WTC11 (cell line): ENCODE measurements at regions not wholly inside any gene's neighbourhood (a gene's known extent, or its start where the extent isn't known, plus 50 kb on each side); places are given as distances from the start of the nearest gene placed in this dataset.

Experiments
- ATAC-seq: fragments of 200-7000 bp; cut with Tn5 transposase; 2 replicates; pipeline ENCODE4 v1.10.0; 2021; ENCODE audit warnings: mild to moderate bottlenecking, moderate library complexity
- CTCF ChIA-PET: fragments of 300-600 bp; sonication (Branson Sonifier 250); formaldehyde crosslinking; loops from one replicate; lab custom pipeline; 2021; ENCODE audit warnings: antibody characterized with exemption; lab: Charles Lee
- POLR2A ChIA-PET: fragments of 350-600 bp; sonication (Branson Sonifier 250); formaldehyde crosslinking; loops from one replicate; lab custom pipeline; 2021; ENCODE audit warnings: antibody characterized with exemption; lab: Charles Lee
- DNase-seq: peaks from one replicate; pipeline ENCODE4 v3.0.0; 2021; ENCODE audit warnings: low spot score
- H3K27ac Mint-ChIP-seq: 2 replicates; pipeline ENCODE4 v1.8.0; 2021; ENCODE audit warnings: mixed read lengths
- H3K27me3 Mint-ChIP-seq: 2 replicates; pipeline ENCODE4 v1.8.0; 2021; ENCODE audit warnings: low read depth, mild to moderate bottlenecking, moderate library complexity, mixed read lengths
- H3K36me3 Mint-ChIP-seq: 2 replicates; pipeline ENCODE4 v1.8.0; 2021; ENCODE audit warnings: mixed read lengths
- H3K4me1 Mint-ChIP-seq: 2 replicates; pipeline ENCODE4 v1.8.0; 2022; ENCODE audit warnings: mixed read lengths
- H3K4me3 Mint-ChIP-seq: 2 replicates; pipeline ENCODE4 v1.8.0; 2021; ENCODE audit warnings: mild to moderate bottlenecking, moderate library complexity, mixed read lengths
- H3K9me3 Mint-ChIP-seq: 2 replicates; pipeline ENCODE4 v1.8.0; 2021; ENCODE audit warnings: mixed read lengths
- ATF3 ChIP-seq: sonication (generic); formaldehyde crosslinking; conservative IDR thresholded peaks from 2 replicates; pipeline ENCODE4 v1.8.1; 2022; ENCODE audit warnings: mild to moderate bottlenecking, missing genetic modification reagents
- CBFB ChIP-seq: sonication (generic); formaldehyde crosslinking; IDR thresholded peaks from 2 replicates; pipeline ENCODE4 v1.8.1; 2022; ENCODE audit warnings: mild to moderate bottlenecking, low read depth, missing genetic modification reagents
- E2F1 ChIP-seq: sonication (generic); formaldehyde crosslinking; IDR thresholded peaks from 2 replicates; pipeline ENCODE4 v1.8.0; 2022; ENCODE audit warnings: mild to moderate bottlenecking, missing genetic modification reagents
- EMX1 ChIP-seq: fragments of 250-450 bp; sonication (Bioruptor Pico); IDR thresholded peaks from 2 replicates; pipeline ENCODE4 v1.8.0; 2021; ENCODE audit warnings: mild to moderate bottlenecking
- FOXJ3 ChIP-seq: sonication (generic); formaldehyde crosslinking; IDR thresholded peaks from 2 replicates; pipeline ENCODE4 v1.9.0; 2021; ENCODE audit warnings: missing genetic modification reagents, mild to moderate bottlenecking, borderline replicate concordance
- FOXP1 ChIP-seq: sonication (generic); formaldehyde crosslinking; IDR thresholded peaks from 2 replicates; pipeline ENCODE4 v1.8.0; 2022; ENCODE audit warnings: missing genetic modification reagents, mild to moderate bottlenecking, moderate library complexity, borderline replicate concordance
- HMGXB4 ChIP-seq: sonication (generic); formaldehyde crosslinking; IDR thresholded peaks from 2 replicates; pipeline ENCODE4 v1.8.1; 2023; ENCODE audit warnings: mild to moderate bottlenecking, moderate library complexity, missing genetic modification reagents
- IRF2 ChIP-seq: sonication (generic); formaldehyde crosslinking; IDR thresholded peaks from 2 replicates; pipeline ENCODE4 v1.8.0; 2022; ENCODE audit warnings: low read depth, missing genetic modification reagents, borderline replicate concordance
- MXD4 ChIP-seq: fragments of 250-450 bp; sonication (Bioruptor Pico); IDR thresholded peaks from 2 replicates; pipeline ENCODE4 v1.8.0; 2021; ENCODE audit warnings: mild to moderate bottlenecking, moderate library complexity, borderline replicate concordance
- NFATC4 ChIP-seq: fragments of 250-450 bp; sonication (Bioruptor Pico); IDR thresholded peaks from 2 replicates; pipeline ENCODE4 v1.9.0; 2021; ENCODE audit warnings: mild to moderate bottlenecking
- NR1H2 ChIP-seq: sonication (generic); formaldehyde crosslinking; IDR thresholded peaks from 2 replicates; pipeline ENCODE4 v1.9.0; 2021; ENCODE audit warnings: mild to moderate bottlenecking, moderate library complexity, missing genetic modification reagents
- PRRX2 ChIP-seq: fragments of 250-450 bp; sonication (Bioruptor Pico); IDR thresholded peaks from 2 replicates; pipeline ENCODE4 v1.8.0; 2021; ENCODE audit warnings: mild to moderate bottlenecking
- TEAD4 ChIP-seq: sonication (generic); formaldehyde crosslinking; IDR thresholded peaks from 2 replicates; pipeline ENCODE4 v1.8.0; 2022; ENCODE audit warnings: mild to moderate bottlenecking, missing genetic modification reagents
- ZNF121 ChIP-seq: sonication (generic); formaldehyde crosslinking; IDR thresholded peaks from 2 replicates; pipeline ENCODE4 v1.8.0; 2023; ENCODE audit warnings: missing genetic modification reagents
- ZNF219 ChIP-seq: sonication (generic); formaldehyde crosslinking; IDR thresholded peaks from 2 replicates; pipeline ENCODE4 v1.8.0; 2023; ENCODE audit warnings: missing genetic modification reagents, mild to moderate bottlenecking, borderline replicate concordance
- ZNF671 ChIP-seq: fragments of 250-450 bp; sonication (Bioruptor Pico); IDR thresholded peaks from 2 replicates; pipeline ENCODE4 v1.8.0; 2021; ENCODE audit warnings: mild to moderate bottlenecking
- ZSCAN18 ChIP-seq: fragments of 250-450 bp; sonication (Bioruptor Pico); IDR thresholded peaks from 2 replicates; pipeline ENCODE4 v2.1.2; 2022; ENCODE audit warnings: mild to moderate bottlenecking, moderate library complexity
- TF ChIP-seq, protein P1 (sequence below): fragments of 250-450 bp; sonication (Bioruptor Pico); IDR thresholded peaks from 2 replicates; pipeline ENCODE4 v1.9.0; 2021; ENCODE audit warnings: moderate library complexity, mild to moderate bottlenecking, inconsistent platforms, borderline replicate concordance
- TF ChIP-seq, protein P2 (sequence below): sonication (generic); formaldehyde crosslinking; IDR thresholded peaks from 2 replicates; pipeline ENCODE4 v1.8.0; 2023; ENCODE audit warnings: mild to moderate bottlenecking, missing genetic modification reagents
- TF ChIP-seq, protein P3 (sequence below): sonication (generic); formaldehyde crosslinking; IDR thresholded peaks from 2 replicates; pipeline ENCODE4 v1.8.1; 2023; ENCODE audit warnings: mild to moderate bottlenecking, missing genetic modification reagents, moderate library complexity
- TF ChIP-seq, protein P4 (sequence below): fragments of 250-450 bp; sonication (Bioruptor Pico); IDR thresholded peaks from 2 replicates; pipeline ENCODE4 v1.9.0; 2021; ENCODE audit warnings: mild to moderate bottlenecking

DNA sequence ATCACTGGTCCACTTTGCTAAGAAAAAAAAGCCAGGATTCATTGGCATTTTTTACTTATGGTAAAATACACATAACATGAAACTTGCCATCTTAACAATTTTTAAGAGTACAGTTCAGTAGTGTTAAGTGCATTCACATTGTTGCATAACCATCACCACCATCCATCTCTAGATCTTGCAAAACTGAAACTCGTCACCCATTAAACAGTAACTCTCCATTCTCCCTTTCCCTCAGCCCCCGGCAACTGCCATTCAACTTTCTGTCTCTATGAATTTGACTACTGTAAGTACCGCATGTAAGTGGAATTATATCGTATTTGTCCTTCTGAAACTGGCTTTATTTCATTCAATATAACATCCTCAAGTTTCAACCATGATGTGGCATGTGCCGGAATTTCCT, 56.3 kb upstream of the LNX1 start (continued):
- TF ChIP-seq FOXP1 (no peak), MXD4 (CRISPR knock-in tag) (no peak), NR1H2 (CRISPR knock-in tag) (no peak), CBFB (no peak), HMGXB4 (CRISPR knock-in tag) (no peak), FOXJ3 (no peak), E2F1 (CRISPR knock-in tag) (no peak)
- TF ChIP-seq, protein P1, sequence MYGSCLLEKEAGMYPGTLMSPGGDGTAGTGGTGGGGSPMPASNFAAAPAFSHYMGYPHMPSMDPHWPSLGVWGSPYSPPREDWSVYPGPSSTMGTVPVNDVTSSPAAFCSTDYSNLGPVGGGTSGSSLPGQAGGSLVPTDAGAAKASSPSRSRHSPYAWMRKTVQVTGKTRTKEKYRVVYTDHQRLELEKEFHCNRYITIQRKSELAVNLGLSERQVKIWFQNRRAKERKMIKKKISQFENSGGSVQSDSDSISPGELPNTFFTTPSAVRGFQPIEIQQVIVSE (CRISPR knock-in tag): no peak
- TF ChIP-seq, protein P2, sequence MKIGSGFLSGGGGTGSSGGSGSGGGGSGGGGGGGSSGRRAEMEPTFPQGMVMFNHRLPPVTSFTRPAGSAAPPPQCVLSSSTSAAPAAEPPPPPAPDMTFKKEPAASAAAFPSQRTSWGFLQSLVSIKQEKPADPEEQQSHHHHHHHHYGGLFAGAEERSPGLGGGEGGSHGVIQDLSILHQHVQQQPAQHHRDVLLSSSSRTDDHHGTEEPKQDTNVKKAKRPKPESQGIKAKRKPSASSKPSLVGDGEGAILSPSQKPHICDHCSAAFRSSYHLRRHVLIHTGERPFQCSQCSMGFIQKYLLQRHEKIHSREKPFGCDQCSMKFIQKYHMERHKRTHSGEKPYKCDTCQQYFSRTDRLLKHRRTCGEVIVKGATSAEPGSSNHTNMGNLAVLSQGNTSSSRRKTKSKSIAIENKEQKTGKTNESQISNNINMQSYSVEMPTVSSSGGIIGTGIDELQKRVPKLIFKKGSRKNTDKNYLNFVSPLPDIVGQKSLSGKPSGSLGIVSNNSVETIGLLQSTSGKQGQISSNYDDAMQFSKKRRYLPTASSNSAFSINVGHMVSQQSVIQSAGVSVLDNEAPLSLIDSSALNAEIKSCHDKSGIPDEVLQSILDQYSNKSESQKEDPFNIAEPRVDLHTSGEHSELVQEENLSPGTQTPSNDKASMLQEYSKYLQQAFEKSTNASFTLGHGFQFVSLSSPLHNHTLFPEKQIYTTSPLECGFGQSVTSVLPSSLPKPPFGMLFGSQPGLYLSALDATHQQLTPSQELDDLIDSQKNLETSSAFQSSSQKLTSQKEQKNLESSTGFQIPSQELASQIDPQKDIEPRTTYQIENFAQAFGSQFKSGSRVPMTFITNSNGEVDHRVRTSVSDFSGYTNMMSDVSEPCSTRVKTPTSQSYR: no peak

DNA sequence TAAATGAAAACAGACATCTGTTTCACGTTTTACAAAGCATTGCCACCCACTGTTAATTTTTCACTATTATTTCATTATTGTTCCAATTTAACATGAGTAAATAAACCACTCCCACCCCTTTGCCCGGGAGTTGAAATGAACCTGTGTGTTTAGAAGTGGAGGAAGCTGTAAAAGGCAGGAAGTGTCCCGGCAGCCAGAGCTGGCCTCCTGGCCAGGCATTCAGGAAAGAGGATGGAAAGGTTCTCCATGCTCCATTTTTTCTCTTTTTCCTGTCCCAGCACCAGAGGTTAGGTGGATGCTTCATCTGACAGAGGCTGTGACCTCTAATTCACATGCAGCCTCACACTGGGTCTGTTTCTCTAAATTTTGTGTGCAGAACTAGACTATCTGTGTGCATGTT, 55.5 kb upstream of the LNX1 start:
- ChIA-PET POLR2A (no interaction called here), CTCF (no interaction called here)
- no peak overlapping the region for H3K4me3 Mint-ChIP-seq
- H3K9me3 Mint-ChIP-seq: peaks cover 4% of the 10 kb centered on the region; the same call in 1 of the 2 replicates
- DNase-seq (no peak), ATAC-seq (no peak)
- H3K4me1 Mint-ChIP-seq: peaks cover 8% of the 10 kb centered on the region
- H3K27ac Mint-ChIP-seq: no peak overlapping the region
- H3K36me3 Mint-ChIP-seq: no peaks in the 10 kb centered on the region
- H3K27me3 Mint-ChIP-seq: no peaks in the 10 kb centered on the region
- TF ChIP-seq IRF2 (no peak), ZSCAN18 (CRISPR knock-in tag) (no peak), NFATC4 (no peak), TEAD4 (CRISPR knock-in tag) (no peak), PRRX2 (CRISPR knock-in tag) (no peak), ATF3 (no peak), ZNF219 (CRISPR knock-in tag) (no peak), ZNF121 (CRISPR knock-in tag) (no peak), ZNF671 (CRISPR knock-in tag) (no peak), EMX1 (no peak)
- TF ChIP-seq, protein P3, sequence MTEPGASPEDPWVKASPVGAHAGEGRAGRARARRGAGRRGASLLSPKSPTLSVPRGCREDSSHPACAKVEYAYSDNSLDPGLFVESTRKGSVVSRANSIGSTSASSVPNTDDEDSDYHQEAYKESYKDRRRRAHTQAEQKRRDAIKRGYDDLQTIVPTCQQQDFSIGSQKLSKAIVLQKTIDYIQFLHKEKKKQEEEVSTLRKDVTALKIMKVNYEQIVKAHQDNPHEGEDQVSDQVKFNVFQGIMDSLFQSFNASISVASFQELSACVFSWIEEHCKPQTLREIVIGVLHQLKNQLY (CRISPR knock-in tag): no peak
- TF ChIP-seq, protein P4, sequence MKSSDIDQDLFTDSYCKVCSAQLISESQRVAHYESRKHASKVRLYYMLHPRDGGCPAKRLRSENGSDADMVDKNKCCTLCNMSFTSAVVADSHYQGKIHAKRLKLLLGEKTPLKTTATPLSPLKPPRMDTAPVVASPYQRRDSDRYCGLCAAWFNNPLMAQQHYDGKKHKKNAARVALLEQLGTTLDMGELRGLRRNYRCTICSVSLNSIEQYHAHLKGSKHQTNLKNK (CRISPR knock-in tag): no peak
